Astrocyte (in vitro differentiated cells and primary cell): ENCODE measurements at regions not wholly inside any gene's neighbourhood (a gene's known extent, or its start where the extent isn't known, plus 50 kb on each side); places are given as distances from the start of the nearest gene placed in this dataset.

Source experiments
- EZH2 ChIP-seq: IDR thresholded peaks from 2 replicates; pipeline ENCODE4 v1.6.1; 2012; ENCODE audit warnings: mild to moderate bottlenecking, low read length, inconsistent platforms; ENCODE audit not compliant: insufficient read depth
- TF ChIP-seq, protein P1 (sequence below): IDR thresholded peaks from 2 replicates; pipeline ENCODE4 v1.5.1; 2011; ENCODE audit warnings: low read depth, mild to moderate bottlenecking, inconsistent platforms, low read length, moderate library complexity; ENCODE audit not compliant: insufficient read depth

DNA sequence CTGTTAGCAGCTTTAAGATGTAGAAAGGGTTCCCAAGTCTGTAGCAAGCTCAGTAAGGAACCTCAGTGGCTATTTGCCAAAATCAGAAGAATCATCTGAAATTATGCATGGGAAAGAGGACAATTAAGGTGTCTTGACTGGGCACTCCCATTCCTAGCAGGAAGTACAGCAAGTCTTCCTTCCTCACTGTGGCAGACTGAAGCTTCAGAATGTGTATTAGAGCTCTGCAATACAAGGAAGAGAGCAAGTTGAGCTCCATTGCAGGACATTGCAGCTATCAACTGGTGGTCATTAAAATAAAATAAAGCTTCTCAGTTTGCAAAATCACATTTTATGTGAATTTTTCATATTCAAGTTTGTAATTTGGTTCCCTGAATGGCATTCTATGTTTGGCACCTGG is 200.5 kb upstream of the CHAC2 start:
- no peak for TF ChIP-seq EZH2
- TF ChIP-seq, protein P1, sequence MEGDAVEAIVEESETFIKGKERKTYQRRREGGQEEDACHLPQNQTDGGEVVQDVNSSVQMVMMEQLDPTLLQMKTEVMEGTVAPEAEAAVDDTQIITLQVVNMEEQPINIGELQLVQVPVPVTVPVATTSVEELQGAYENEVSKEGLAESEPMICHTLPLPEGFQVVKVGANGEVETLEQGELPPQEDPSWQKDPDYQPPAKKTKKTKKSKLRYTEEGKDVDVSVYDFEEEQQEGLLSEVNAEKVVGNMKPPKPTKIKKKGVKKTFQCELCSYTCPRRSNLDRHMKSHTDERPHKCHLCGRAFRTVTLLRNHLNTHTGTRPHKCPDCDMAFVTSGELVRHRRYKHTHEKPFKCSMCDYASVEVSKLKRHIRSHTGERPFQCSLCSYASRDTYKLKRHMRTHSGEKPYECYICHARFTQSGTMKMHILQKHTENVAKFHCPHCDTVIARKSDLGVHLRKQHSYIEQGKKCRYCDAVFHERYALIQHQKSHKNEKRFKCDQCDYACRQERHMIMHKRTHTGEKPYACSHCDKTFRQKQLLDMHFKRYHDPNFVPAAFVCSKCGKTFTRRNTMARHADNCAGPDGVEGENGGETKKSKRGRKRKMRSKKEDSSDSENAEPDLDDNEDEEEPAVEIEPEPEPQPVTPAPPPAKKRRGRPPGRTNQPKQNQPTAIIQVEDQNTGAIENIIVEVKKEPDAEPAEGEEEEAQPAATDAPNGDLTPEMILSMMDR = no peak
